ENCODE measurements at regions not wholly inside any gene's neighbourhood (a gene's known extent, or its start where the extent isn't known, plus 50 kb on each side); places are given as distances from the start of the nearest gene placed in this dataset.

DNA sequence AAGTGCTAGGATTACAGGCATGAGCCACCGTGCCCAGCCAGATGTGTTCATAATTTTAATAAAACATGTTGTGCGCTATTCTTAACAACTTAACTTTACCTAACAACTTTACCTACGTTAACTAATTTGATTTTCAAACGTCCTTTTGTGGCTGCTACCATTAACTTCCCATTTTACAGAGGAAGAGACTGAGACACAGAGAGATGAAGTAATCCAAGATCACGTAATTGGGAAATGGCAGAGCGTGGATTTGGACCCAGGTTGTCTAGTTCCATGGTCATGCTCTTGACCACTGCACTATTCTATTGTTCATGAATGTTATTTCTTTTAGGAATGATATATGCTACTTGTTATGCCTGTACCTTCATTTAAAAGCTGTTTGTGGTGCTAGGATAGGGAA lies 80.3 kb upstream of the MTPN start:
- TF ChIP-seq, protein P1, sequence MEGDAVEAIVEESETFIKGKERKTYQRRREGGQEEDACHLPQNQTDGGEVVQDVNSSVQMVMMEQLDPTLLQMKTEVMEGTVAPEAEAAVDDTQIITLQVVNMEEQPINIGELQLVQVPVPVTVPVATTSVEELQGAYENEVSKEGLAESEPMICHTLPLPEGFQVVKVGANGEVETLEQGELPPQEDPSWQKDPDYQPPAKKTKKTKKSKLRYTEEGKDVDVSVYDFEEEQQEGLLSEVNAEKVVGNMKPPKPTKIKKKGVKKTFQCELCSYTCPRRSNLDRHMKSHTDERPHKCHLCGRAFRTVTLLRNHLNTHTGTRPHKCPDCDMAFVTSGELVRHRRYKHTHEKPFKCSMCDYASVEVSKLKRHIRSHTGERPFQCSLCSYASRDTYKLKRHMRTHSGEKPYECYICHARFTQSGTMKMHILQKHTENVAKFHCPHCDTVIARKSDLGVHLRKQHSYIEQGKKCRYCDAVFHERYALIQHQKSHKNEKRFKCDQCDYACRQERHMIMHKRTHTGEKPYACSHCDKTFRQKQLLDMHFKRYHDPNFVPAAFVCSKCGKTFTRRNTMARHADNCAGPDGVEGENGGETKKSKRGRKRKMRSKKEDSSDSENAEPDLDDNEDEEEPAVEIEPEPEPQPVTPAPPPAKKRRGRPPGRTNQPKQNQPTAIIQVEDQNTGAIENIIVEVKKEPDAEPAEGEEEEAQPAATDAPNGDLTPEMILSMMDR (IDR thresholded peaks at IDR 0.05) = no peak
- TF ChIP-seq POLR2A (IDR thresholded peaks at IDR 0.05) = no peak

Measured in esophagus squamous epithelium (tissue), 4 donors.